ENCODE measurements at regions not wholly inside any gene's neighbourhood (a gene's known extent, or its start where the extent isn't known, plus 50 kb on each side); places are given as distances from the start of the nearest gene placed in this dataset.

- TF ChIP-seq, protein P1, sequence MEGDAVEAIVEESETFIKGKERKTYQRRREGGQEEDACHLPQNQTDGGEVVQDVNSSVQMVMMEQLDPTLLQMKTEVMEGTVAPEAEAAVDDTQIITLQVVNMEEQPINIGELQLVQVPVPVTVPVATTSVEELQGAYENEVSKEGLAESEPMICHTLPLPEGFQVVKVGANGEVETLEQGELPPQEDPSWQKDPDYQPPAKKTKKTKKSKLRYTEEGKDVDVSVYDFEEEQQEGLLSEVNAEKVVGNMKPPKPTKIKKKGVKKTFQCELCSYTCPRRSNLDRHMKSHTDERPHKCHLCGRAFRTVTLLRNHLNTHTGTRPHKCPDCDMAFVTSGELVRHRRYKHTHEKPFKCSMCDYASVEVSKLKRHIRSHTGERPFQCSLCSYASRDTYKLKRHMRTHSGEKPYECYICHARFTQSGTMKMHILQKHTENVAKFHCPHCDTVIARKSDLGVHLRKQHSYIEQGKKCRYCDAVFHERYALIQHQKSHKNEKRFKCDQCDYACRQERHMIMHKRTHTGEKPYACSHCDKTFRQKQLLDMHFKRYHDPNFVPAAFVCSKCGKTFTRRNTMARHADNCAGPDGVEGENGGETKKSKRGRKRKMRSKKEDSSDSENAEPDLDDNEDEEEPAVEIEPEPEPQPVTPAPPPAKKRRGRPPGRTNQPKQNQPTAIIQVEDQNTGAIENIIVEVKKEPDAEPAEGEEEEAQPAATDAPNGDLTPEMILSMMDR (conservative IDR thresholded peaks at IDR 0.05; ENCODE audit: low read length) = peak; percentile 97
- TF ChIP-seq EZH2phosphoT487 (IDR thresholded peaks at IDR 0.05; ENCODE audit: borderline replicate concordance) = no peak
These were observed 58.2 kb upstream of the LYZL2 start for GRCh38 chr10:30687698-30688213.
